ENCODE measurements at regions not wholly inside any gene's neighbourhood (a gene's known extent, or its start where the extent isn't known, plus 50 kb on each side); places are given as distances from the start of the nearest gene placed in this dataset.
"Not testable (repeated sequence)": the region's sequence is repeated elsewhere in the genome, so short reads cannot be mapped to it uniquely, and the experiment has no call there.

- DNase-seq = no peak
These were observed 1357.4 kb upstream of the ADGRL4 start for GRCh38 chr1:80363689-80364475.

GRCh38 chr1:80359666-80360065 is 1353.1 kb upstream of the ADGRL4 start:
- DNase-seq = no peak

DNA sequence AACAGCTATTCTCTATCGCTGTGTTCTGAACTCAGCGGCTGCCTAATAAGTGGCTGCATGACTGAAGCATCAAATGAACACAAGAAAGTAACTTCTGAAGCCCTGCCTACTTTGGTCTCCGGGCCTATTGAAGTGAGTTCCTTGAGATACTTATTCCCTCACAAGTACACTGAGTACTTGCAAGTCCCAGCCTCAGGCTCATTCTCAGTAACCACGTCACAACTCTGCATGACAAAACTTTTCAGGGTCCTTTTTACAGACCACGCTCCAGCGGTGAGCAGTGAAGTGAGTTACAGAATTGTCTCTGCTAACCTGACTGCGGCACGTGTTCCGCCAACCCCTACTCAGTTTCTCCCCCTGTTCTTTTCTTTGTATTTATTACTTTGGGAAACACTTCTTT is 1342.7 kb upstream of the ADGRL4 start:
- no peak for DNase-seq

DNA sequence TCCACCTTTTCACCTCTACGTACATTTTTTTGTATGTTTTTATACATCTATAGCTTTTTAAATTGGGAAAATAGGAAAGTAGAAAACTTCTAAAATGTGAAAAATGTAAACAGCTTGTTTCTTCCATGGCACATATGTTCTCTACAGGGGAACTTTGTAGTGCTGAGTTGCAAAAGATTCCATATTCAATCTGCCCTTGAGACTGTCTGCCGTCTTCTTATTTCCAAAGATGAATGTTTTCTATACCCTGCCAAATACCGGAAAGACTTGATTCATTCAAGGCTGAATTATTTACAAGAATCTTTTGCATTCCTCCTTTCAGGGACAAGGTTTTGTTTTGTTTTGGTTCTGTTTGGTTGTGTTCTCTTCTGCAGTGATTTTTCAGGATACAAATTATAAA is 1334.5 kb upstream of the ADGRL4 start:
- no peak for DNase-seq

DNA sequence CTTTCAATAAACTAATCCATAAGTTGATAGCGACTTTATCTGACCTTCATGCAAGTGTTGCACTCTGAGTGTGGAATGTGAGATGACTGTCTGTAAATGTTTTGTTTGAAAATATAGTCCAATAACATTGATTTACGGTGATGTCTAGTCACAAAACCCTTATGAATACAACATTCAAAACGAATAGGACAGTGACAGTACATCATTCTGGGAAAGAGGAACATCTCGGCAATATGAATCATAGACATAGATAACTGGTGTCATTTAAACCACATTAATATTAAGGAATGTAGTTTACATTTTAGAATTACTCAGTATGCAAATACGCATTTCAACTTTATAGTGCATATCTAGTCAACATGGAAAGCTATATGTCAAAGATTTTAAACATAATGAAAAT is 1311.6 kb upstream of the ADGRL4 start:
- no peak for DNase-seq

DNA sequence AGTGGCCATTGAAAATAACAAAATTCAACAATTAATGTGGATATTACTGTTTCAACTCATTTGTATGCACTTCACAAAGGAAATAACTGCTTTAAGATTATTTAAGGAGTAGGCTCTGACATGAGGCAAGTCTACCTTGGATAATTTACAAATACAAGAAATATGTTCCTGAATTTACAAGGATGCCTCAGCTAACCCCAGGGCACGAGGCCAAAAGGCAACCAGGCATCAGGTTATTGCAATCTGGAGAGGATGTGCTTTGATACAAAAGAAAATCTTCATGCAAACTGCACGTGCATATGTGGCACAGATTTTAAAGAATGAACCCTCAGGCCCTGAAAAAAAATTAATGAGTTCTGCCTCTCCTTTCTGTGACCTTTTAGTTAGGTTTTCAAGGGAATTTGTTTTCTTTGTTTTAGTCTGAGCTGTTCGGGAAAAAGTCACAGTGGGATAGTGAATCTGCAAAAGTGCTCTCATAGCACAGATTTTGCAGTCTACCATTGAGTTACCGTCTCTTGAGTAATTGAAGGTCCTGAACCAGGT is 1304.2 kb upstream of the ADGRL4 start:
- no peak for DNase-seq

GRCh38 chr1:80305466-80305865 is 1298.9 kb upstream of the ADGRL4 start:
- DNase-seq = no peak

GRCh38 chr1:80293818-80294217 is 1287.3 kb upstream of the ADGRL4 start:
- no peak for DNase-seq

- not testable (repeated sequence) for DNase-seq
These were observed 1282.2 kb upstream of the ADGRL4 start for GRCh38 chr1:80288750-80289149.

DNA sequence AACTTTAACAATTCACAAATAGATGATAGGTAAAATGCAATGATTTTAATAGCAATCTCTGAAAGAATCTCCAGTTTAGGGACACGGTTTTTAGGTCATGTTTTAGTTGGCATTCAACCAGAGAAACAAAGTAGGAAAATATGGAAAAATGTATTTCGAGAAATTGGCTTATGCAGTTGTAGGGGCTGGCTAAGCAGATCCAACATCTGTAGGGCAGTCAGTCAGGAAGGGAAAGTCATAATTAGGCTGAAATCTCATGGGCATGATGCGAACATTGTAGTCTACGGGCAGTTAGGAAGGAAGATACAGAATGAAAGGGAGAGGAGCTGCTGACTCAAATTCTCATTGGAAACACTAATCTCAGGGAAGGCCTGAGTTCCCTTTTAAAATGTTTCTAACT is 1276.0 kb upstream of the ADGRL4 start:
- no peak for DNase-seq

DNA sequence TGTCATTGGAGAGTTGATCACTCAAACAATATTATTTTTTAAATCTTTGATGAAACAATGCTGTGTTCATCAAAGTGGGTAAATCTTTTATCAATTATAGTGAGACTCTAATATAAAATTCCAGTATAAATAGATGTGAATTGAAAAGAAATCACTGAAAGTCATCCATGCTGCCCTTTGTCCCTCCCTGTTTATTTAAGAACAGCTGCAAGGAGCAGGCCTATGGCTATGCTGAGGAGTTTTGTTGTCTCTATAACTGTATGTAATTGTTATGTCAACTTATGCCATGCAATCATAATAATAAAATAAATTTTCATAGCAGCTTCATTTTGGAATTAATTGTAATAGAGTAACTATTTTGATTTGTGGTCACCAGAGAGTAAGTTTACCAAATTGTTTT is 1272.4 kb upstream of the ADGRL4 start:
- DNase-seq = no peak

DNA sequence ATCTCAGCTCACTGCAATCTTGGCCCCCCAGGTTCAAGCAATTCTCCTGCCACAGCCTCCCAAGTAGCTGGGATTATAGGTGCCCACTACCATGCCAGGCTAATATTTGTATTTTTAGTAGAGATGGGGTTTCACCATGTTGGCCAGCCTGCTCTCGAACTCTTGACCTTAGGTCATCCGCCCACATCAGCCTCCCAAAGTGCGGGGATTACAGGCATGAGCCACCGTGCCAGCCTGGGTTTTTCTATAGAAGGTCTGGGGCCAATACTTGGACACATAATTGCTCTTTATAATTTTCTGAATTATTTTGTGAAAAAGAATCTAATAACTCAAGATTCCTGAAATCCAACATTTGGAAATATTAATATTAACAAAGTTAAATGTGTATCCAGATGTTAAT is 1267.7 kb upstream of the ADGRL4 start:
- no peak for DNase-seq

DNA sequence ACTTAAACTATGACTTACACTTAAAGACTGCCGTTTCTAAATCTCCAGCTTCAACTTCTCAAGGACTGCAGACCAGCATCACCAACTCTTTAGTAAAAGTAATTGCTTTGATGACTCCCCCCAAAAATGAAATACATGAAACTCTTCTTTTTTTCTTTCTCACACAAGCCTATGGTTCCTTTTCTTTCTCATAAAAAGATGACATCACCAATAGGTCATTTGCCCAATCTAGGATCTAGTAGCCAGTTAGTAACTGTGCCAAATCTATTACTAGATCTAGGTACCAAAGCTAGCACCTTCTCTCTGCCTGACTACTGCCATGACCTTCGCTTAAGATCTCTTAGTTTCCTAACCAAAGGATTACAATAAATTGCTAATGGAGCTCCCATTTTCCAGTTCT is 1266.0 kb upstream of the ADGRL4 start:
- no peak for DNase-seq

- DNase-seq = no peak
These were observed 1252.1 kb upstream of the ADGRL4 start for GRCh38 chr1:80258659-80259058.

DNA sequence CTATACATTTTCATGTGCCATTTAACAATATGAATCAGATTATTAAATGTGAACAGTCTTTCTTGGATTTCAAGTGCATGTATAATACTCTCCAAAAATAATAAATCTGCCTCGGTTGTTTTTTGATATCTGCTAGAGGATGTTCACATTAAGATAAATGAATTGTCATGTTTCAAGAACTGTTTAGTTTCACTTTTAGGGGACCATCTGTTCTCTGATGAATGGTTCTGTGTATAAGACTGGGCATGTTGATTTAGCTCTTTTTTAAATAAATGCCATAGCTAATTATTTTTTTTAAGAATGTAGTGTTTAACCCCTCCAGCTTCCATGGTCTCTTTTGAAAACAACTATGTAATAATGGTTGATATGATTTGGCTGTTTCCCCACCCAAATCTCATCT is 1245.1 kb upstream of the ADGRL4 start:
- DNase-seq = no peak

DNA sequence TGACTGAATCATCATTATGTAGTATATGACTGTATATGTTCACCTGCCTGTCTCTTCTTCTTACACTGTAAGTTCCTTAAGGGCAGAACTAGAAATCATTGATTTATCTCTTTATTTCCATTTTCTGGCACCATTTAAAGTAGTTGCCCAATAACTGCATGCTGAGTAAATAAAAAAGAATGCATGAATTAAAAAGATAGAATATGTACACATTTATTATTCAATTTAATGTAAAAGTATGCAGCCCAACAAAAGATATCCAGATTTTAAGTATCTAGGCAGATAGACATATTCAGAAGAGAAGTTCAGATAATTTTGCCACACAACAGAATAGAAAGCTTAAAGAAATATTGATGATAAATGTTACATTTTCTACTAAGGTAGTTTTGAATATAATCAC is 1244.6 kb upstream of the ADGRL4 start:
- DNase-seq = no peak

DNA sequence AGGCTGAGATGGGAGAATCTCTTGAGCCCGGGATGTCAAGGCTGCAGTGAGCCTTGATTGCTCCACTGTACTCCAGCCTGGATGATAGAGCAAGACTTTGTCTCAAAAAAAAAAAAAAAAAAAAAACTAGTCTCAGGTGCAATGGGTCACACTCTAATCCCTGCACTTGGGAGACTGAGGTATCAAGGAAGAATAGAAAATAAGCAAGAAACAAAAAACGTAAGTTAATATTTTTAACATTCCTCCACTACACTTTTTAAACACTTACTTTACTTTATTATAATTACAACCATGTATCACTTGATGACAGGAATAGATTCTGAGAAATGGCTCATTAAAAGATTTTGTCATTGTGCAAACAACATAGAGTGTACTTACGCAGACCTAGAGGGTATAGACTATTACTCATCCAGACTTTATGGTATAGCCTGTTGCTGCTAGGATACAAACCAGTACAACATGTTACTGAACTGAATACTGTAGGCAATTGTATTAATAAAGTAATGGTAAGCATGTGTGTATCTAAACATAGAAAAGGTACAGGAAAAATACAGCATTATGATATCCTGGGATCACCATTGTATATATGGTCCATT is 1244.1 kb upstream of the ADGRL4 start:
- no peak for DNase-seq

GRCh38 chr1:80249699-80250098 is 1243.2 kb upstream of the ADGRL4 start:
- no peak for DNase-seq

- no peak for DNase-seq
These were observed 1242.4 kb upstream of the ADGRL4 start for GRCh38 chr1:80248886-80249285.

DNA sequence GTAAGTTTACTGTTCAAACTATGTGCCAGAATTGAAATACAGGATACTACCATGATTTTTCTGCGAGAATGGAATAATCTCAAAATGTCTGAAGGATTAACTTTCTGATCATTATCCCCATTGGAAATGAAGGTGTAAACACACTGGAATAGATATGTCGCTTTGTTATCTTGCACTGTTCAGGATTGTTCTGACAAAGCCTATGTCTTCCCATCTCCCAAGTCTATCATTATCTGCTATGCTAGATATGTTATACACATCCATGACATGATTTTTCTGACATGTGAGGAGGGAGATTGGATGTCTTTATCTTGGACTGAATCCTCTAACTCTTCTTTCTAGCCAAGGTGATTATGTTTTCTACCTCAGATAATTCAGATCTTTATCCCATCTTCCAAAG is 1239.3 kb upstream of the ADGRL4 start:
- DNase-seq = no peak

- no peak for DNase-seq
These were observed 1237.8 kb upstream of the ADGRL4 start for GRCh38 chr1:80244372-80244771.

- no peak for DNase-seq
These were observed 1235.0 kb upstream of the ADGRL4 start for GRCh38 chr1:80241566-80241965.

DNA sequence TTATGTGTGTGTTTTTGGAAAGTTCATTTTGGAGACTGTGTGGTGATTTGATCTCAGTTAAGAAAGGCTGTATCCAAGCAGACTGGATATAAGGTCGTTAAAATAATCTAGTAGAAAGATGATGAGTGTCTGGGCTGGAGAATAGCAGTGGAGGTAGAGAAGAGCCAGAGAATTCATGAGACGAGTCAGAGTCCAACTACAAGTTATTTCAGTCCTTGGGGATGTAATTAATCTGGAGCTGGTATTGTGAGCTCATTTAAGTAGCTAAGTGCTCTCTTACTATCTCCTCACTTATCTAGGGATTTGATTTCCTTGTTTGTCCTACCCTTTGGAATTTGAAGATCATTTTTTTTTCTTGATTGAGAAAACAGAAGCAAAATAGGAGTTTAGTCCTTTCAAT is 1219.0 kb upstream of the ADGRL4 start:
- DNase-seq = no peak

GRCh38 chr1:80221319-80221718 is 1214.8 kb upstream of the ADGRL4 start:
- DNase-seq = no peak

DNA sequence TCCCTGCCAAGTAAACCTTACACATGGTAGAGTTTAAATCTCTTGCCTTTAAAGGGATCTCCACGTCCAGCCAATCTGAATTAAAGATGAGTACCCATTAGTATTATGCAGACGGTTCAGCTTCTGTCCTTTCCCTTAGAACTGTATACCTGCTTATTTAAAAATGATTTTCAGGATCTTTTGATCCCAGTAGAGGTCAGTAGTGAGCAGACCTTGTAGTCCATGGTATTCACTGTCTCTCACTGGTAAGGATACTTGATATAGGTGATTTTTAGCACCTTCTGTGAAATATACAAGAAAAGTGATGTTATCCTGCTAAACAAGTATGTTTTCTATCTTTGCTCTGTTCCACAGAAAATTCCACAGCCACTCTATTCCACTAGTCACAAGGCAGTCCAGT is 1211.6 kb upstream of the ADGRL4 start:
- no peak for DNase-seq
